Breast epithelium (tissue), 4 donors: ENCODE measurements at regions not wholly inside any gene's neighbourhood (a gene's known extent, or its start where the extent isn't known, plus 50 kb on each side); places are given as distances from the start of the nearest gene placed in this dataset.

Experiments used
- DNase-seq, 2 donors: peaks; one replicate each; pipeline ENCODE4 v3.0.0-alpha.2; 2019; ENCODE audit warnings: low spot score in 2 of 2
- H3K27ac ChIP-seq, 2 donors: fragments of 200-600 bp; sonication (generic) in 1 of 2; one replicate each; pipeline ENCODE4 v1.5.1; 2016 to 2019; ENCODE audit warnings: mild to moderate bottlenecking in 1 of 2
- H3K27me3 ChIP-seq, 2 donors: fragments of 200-600 bp; sonication (generic) in 1 of 2; one replicate each; pipeline versions ENCODE4 v1.5.1 to v1.6.0; 2017 to 2019; ENCODE audit warnings: control low read depth in 1 of 2, mild to moderate bottlenecking in 1 of 2
- H3K36me3 ChIP-seq: fragments of 200-600 bp; one replicate; pipeline ENCODE4 v1.5.1; 2019
- H3K4me1 ChIP-seq, 2 donors: fragments of 200-600 bp; sonication (generic); one replicate each; pipeline ENCODE4 v1.5.1; 2016 to 2019; ENCODE audit warnings: control low read depth in 1 of 2
- H3K4me3 ChIP-seq, 3 donors: fragments of 200-600 bp; sonication (generic); 1 replicate in 2 of 3; 2 replicates in 1 of 3; pipeline ENCODE4 v1.5.1; 2016 to 2019; ENCODE audit warnings: mild to moderate bottlenecking in 3 of 3, moderate library complexity in 2 of 3
- H3K9me3 ChIP-seq, 2 donors: fragments of 200-600 bp; sonication (generic) in 1 of 2; one replicate each; pipeline ENCODE4 v1.5.1; 2016 to 2019; ENCODE audit warnings: control low read depth in 1 of 2
- CTCF ChIP-seq, 3 donors: fragments of 450-650 bp; IDR thresholded peaks; one replicate each; pipeline ENCODE4 v1.5.1; 2016 to 2017; ENCODE audit warnings: antibody characterized with exemption in 3 of 3, mild to moderate bottlenecking in 3 of 3, moderate library complexity in 3 of 3
- POLR2A ChIP-seq: fragments of 450-650 bp; IDR thresholded peaks from one replicate; pipeline ENCODE4 v1.6.1; 2016; ENCODE audit warnings: antibody characterized with exemption, mild to moderate bottlenecking, moderate library complexity
- POLR2AphosphoS5 ChIP-seq, 3 donors: sonication (generic); formaldehyde crosslinking; IDR thresholded peaks; one replicate each; pipeline ENCODE4 v1.6.1; 2017; ENCODE audit warnings: antibody characterized with exemption in 3 of 3
- intact Hi-C: fragments of 100-400 bp; cut with DNase I; formaldehyde crosslinking; loops from one replicate; pipeline ENCODE4 v1.15.1; 2023; ENCODE audit warnings: low total_unique reads

GRCh38 chr3:79824166-79824565, 56.4 kb upstream of the ROBO1 start:
- no peaks in the 10 kb centered on the region for H3K4me1 ChIP-seq
- no peaks in the 10 kb centered on the region for H3K36me3 ChIP-seq
- intact Hi-C loops = no loop called here
- H3K4me3 ChIP-seq = no peak overlapping the region
- H3K27me3 ChIP-seq = no peaks in the 10 kb centered on the region
- no peak overlapping the region for H3K27ac ChIP-seq
- DNase-seq = no peak
- no peak for TF ChIP-seq POLR2A
- no peak for TF ChIP-seq CTCF (IDR thresholded peaks at IDR 0.05)
- no peak for TF ChIP-seq POLR2AphosphoS5 (IDR thresholded peaks at IDR 0.05)
- H3K9me3 ChIP-seq = no peaks in the 10 kb centered on the region

GRCh38 chr3:79822076-79822475, 54.3 kb upstream of the ROBO1 start:
- H3K9me3 ChIP-seq = no peaks in the 10 kb centered on the region
- H3K36me3 ChIP-seq = no peaks in the 10 kb centered on the region
- no peak for DNase-seq
- no peaks in the 10 kb centered on the region for H3K4me1 ChIP-seq
- no peaks in the 10 kb centered on the region for H3K27me3 ChIP-seq
- no peak overlapping the region for H3K4me3 ChIP-seq
- intact Hi-C loops = no loop called here
- no peak overlapping the region for H3K27ac ChIP-seq
- TF ChIP-seq CTCF (IDR thresholded peaks at IDR 0.05) = no peak
- TF ChIP-seq POLR2A = no peak
- TF ChIP-seq POLR2AphosphoS5 (IDR thresholded peaks at IDR 0.05) = no peak

- no peak for DNase-seq
- intact Hi-C loops = no loop called here
Measured at GRCh38 chr3:79820089-79820488, 52.3 kb upstream of the ROBO1 start.

GRCh38 chr3:79818015-79818414, 50.2 kb upstream of the ROBO1 start:
- no peak overlapping the region for H3K4me3 ChIP-seq
- no peaks in the 10 kb centered on the region for H3K27me3 ChIP-seq
- H3K36me3 ChIP-seq = no peaks in the 10 kb centered on the region
- TF ChIP-seq POLR2AphosphoS5 (IDR thresholded peaks at IDR 0.05) (no peak), CTCF (IDR thresholded peaks at IDR 0.05) (no peak), POLR2A (no peak)
- no peaks in the 10 kb centered on the region for H3K4me1 ChIP-seq
- intact Hi-C loops = no loop called here
- no peak for DNase-seq
- H3K27ac ChIP-seq = no peak overlapping the region
- H3K9me3 ChIP-seq = peaks cover 10 to 19% of the 10 kb centered on the region in 2 donors

More at GRCh38 chr3:79820089-79820488, 52.3 kb upstream of the ROBO1 start:
- Histone ChIP-seq H3K27me3 (no peaks in the 10 kb centered on the region), H3K4me1 (no peaks in the 10 kb centered on the region), H3K36me3 (no peaks in the 10 kb centered on the region), H3K9me3 (peaks cover 10 to 18% of the 10 kb centered on the region in 2 donors), H3K4me3 (no peak overlapping the region), H3K27ac (no peak overlapping the region)
- TF ChIP-seq POLR2AphosphoS5 (IDR thresholded peaks at IDR 0.05) (no peak), CTCF (IDR thresholded peaks at IDR 0.05) (no peak), POLR2A (no peak)
